ENCODE measurements at regions not wholly inside any gene's neighbourhood (a gene's known extent, or its start where the extent isn't known, plus 50 kb on each side); places are given as distances from the start of the nearest gene placed in this dataset.

GRCh38 chr18:76547296-76547695 is 52.3 kb upstream of the ZNF516 start:
- DNase-seq (ENCODE audit: low read depth in 2 of 2), result no peak

GRCh38 chr18:76546436-76546835 is 51.4 kb upstream of the ZNF516 start:
- no peak for DNase-seq (ENCODE audit: low read depth in 2 of 2)

GRCh38 chr18:76546088-76546435 is 51.0 kb upstream of the ZNF516 start:
- no peak for DNase-seq (ENCODE audit: low read depth in 2 of 2)

GRCh38 chr18:76545433-76546087 is 50.5 kb upstream of the ZNF516 start:
- DNase-seq (ENCODE audit: low read depth in 2 of 2), result no peak

- DNase-seq (ENCODE audit: low read depth in 2 of 2), result no peak
These were observed 49.7 kb upstream of the ZNF516 start for GRCh38 chr18:76544511-76545345.

Data from stimulated activated CD4-positive, alpha-beta T cell treated with anti-CD3 and anti-CD28 coated beads, Interleukin-15, amount 100 ng/mL, for 48 hours (primary cell).